Gastrocnemius medialis (tissue), 4 donors: ENCODE measurements at regions not wholly inside any gene's neighbourhood (a gene's known extent, or its start where the extent isn't known, plus 50 kb on each side); places are given as distances from the start of the nearest gene placed in this dataset.

Experiments
- CTCF ChIP-seq, 5 experiments: fragments of 450-650 bp in 3 of 5; fragments of 200-600 bp in 2 of 5; sonication (generic) in 2 of 5; IDR thresholded peaks in 4 of 5; conservative IDR thresholded peaks in 1 of 5; 1 replicate in 4 of 5; 2 replicates in 1 of 5; pipeline ENCODE4 v1.5.1; 2016 to 2019; ENCODE audit warnings: antibody characterized with exemption in 5 of 5, mild to moderate bottlenecking in 3 of 5, moderate library complexity in 3 of 5
- POLR2A ChIP-seq, 2 donors: fragments of 450-650 bp; IDR thresholded peaks; one replicate each; pipeline ENCODE4 v1.6.1; 2017; ENCODE audit warnings: antibody characterized with exemption in 2 of 2, mild to moderate bottlenecking in 2 of 2, moderate library complexity in 2 of 2

GRCh38 chr13:50131920-50132903 is 117.0 kb downstream of the KCNRG start:
- TF ChIP-seq CTCF (IDR thresholded peaks at IDR 0.05 in 4 of 5, conservative IDR thresholded peaks at IDR 0.05 in 1 of 5) = no peak
- no peak for TF ChIP-seq POLR2A (IDR thresholded peaks at IDR 0.05)
